ENCODE measurements at regions not wholly inside any gene's neighbourhood (a gene's known extent, or its start where the extent isn't known, plus 50 kb on each side); places are given as distances from the start of the nearest gene placed in this dataset.

DNA sequence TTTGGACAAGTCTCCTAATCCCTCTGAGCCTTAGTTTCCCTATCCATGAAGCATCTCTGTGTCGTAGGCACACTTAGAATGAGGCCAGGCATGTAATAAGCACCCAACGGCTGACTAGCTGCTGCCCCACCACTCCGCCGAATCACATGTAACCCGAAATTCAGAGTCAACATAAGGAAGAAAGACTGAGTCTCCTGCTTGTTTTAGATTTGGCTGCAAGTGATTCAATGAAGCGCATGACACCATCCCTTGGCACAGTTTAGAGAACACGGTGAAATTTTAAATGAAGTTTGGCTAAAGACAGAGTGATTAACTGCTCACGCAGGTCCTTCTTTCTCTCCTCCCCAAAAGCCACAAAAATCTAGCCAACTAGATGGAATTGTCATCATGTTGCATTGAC is 279.2 kb downstream of the TLE3 start:
- no peak for DNase-seq (ENCODE audit: low spot score)

DNA sequence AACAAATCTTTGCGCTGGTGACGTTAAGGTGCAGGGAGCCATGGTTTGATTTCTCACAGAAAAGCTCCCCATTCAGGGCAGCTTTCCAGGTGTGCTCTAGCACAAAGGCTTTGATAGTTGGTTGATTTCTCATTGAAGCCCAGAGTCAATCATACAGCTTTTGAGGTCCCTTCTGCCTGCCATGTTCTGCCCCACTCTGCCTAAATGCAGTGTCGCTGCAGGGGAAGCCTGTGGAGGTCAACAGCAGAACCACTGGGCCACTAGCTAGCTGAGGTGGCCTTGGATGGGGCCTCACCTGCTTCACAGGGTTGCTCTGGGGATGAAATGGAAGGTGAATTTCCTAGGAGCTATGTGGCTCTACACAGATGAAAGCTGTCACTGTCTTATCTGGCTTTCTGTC is 278.3 kb downstream of the TLE3 start:
- DNase-seq (ENCODE audit: low spot score): no peak

DNA sequence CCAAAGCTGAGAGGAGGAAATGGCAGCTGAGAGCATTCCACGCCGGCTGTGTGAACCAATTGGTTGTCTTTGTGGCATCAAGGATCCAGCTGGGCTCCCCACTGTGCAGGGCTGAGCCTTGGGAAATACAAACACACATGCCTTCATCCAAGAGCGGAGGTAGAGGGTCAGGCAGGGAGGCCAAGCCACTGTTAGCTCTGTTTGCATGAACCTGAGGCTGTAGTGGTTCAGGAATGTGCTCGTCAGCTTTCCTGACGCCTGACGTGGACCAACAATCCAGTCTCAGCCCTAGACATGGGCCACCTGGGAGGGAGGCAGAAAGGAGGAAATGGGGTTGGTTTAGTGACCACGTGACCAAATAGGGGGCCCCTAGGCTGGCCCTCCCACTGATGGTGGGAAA is 276.9 kb downstream of the TLE3 start:
- DNase-seq (ENCODE audit: low spot score): no peak

GRCh38 chr15:69823223-69823907 is 274.4 kb downstream of the TLE3 start:
- no peak for DNase-seq (ENCODE audit: low spot score)

GRCh38 chr15:69824075-69824876 is 273.4 kb downstream of the TLE3 start:
- no peak for DNase-seq (ENCODE audit: low spot score)

DNA sequence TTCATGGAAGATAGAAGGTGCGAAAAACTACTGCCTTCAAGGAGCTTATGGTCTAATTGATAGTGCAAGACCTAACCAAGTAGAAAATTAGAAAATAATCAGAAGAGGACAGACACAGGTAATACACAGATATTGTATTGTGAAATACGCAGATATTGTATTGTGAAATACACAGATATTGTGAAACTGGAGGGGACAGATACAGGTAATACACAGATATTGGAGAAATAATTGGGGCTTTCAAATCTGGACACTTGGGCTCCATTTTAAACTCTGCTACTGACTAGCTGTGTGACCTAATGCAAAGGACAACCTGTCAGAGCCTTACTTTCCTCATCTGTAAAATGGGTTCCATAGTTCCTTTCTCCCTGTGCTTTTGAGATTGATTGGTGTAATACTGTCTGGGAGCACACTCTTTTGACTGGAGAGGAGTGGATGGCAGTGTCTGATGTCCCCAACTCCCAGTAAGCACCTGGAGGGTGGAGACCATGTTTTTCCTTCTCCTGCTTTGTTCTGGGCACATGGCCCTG is 272.8 kb downstream of the TLE3 start:
- DNase-seq (ENCODE audit: low spot score): no peak

DNA sequence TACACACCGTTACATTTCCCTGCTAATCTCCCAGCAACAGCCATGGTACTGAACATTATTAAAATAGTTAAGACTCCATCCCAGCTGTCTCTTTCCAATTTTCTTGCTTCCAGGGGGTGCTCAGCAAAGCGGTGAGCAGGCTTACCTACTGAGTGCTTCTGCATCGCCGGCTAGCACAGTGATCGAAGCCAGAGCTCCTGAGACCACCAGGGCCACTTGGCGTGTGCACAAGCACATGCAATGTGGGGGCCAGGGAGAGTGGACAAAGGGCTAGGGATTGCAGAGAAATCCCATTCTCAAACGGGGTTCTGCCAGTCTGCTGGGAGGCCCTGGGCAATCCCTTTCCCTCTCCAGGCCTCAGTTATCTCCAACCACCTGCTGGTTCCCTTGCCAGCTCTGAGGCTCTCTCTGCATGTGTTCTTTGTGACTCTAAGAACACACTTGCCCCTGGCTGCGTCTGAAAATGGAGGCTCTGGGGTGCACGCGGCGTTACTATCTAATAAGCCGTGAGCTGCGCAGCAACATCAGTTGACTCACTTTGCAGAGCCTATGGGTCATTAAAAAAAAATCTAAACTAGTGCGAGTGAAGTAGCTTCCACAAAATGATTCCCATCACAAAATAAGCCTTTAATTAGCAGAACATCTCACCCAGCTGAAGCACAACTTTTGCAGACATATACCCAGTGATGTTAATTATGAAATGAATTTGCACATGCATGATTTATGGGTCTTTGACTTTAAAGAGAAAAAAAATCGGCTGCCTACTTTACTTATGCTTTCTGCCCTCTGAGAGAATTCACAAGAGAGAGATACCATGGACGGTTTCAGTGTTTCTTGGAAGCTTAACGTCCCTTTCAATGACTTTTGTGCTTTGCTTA is 271.5 kb downstream of the TLE3 start:
- DNase-seq (ENCODE audit: low spot score): no peak

- no peak for DNase-seq (ENCODE audit: low spot score)
These were observed 270.9 kb downstream of the TLE3 start for GRCh38 chr15:69826819-69827175.

GRCh38 chr15:69827751-69828150 is 270.0 kb downstream of the TLE3 start:
- no peak for DNase-seq (ENCODE audit: low spot score)

- no peak for DNase-seq (ENCODE audit: low spot score)
These were observed 269.4 kb downstream of the TLE3 start for GRCh38 chr15:69828181-69828828.

GRCh38 chr15:69829974-69830373 is 267.7 kb downstream of the TLE3 start:
- no peak for DNase-seq (ENCODE audit: low spot score)

- DNase-seq (ENCODE audit: low spot score): no peak
These were observed 267.3 kb downstream of the TLE3 start for GRCh38 chr15:69830430-69830829.

DNA sequence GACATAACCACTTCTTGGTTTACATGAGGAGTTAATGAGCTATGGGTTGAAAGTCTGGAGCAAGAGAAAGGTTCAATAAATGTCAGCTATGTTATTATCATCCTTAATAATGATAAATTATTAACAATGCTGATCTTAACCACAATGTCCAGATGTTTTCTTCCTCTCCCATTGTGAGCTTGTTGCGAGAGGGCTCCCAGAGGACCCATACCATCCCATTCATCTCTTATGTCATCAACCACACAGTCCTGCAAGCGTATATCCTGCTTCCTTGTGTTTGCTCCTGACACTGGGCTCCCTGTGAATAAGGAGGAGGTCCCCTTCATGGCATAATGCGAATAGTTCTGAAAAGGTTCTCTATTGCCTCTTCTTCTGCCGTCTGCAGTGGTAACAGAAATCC is 266.8 kb downstream of the TLE3 start:
- DNase-seq (ENCODE audit: low spot score): no peak

DNA sequence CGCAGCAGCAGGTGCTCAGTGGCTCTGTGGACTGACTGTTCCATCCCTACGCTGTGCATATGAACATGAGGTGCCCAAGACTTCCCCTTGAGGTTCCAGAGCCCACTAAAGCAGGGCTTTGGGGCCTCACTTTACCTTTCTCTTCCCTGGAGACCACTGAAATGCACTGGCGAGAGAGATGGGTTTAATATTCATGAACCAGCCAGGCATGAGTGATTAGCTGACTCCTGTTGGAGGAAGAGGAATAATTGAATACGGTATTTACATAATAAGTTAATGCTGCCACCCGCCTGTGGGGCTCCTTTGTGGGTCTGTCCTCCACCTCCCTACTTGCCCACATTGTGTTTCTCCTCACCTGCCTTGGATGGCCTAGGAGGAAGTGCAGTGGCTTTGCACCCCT is 263.4 kb downstream of the TLE3 start:
- DNase-seq (ENCODE audit: low spot score): no peak

DNA sequence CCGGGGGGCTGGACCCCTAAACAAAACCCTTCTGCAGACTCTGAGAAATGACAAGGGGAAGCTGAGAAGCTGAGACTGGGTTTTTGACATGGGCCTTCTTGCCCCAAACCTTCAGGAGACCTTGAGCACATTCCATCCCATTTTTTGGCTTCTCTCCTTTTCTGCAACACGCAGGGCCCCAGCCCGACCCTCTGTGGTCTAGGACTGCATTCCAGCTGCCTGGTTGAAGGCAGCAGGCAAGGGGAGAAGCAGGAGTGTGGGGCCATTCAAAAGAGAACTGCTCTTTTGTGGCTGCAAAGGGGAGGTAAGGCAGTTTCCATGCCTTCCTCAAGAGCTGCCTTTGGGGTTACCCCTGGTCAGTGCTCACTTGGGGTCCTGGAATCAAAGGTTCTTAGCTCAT is 263.0 kb downstream of the TLE3 start:
- DNase-seq (ENCODE audit: low spot score): no peak

DNA sequence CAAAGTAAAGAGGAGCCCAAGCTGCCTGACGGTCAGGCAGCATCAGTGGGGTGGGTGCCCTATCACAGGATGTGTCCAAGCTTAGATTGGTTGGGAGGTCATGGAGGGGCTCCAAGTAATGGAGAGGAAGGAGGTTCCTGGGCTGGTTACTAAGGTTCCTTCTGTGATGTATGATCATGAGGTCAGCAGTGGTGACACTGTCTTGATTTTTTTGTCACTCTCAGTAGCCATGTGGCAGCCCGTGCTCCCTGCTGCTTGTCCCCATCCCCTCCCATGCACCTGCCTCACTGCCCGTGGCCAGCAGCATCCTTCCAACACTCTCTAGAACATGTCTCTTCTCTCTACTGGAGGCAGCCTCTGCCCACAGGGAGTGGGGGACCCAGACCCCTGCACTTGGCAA is 261.7 kb downstream of the TLE3 start:
- DNase-seq (ENCODE audit: low spot score): no peak

DNA sequence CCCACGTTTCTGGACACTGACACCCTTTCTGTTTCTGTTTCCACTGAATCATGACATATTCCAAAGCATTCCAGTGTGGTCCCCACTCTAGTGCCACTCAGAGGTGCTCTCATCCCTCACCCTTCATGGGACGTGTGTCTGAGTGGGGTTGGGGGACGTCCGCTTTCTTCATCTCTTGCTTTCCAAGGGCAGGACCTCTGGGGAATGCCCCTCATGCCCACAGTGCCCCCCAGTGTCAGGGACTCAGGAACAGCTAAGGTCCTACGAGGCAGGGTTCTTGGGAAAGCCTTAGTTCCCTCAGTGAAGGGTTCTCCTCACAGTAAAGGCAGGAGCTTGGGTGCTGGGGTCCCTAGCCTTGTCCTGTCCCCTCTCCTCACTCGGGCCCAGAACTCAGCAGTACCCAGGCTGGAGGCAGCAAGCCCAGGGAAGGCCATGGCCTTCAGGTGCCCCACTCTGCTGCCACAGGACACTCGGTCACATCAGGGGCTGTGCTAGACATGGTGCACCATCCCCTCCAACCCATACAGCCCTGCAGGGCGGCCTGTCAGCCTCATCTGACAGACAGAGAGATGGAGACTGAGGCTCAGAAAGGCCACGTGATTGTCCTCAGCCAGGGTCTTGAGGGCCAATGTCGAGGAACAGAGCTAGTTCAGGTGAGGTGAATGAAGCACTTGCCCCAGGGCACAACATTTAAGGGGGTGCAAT is 261.0 kb downstream of the TLE3 start:
- DNase-seq (ENCODE audit: low spot score): no peak

DNA sequence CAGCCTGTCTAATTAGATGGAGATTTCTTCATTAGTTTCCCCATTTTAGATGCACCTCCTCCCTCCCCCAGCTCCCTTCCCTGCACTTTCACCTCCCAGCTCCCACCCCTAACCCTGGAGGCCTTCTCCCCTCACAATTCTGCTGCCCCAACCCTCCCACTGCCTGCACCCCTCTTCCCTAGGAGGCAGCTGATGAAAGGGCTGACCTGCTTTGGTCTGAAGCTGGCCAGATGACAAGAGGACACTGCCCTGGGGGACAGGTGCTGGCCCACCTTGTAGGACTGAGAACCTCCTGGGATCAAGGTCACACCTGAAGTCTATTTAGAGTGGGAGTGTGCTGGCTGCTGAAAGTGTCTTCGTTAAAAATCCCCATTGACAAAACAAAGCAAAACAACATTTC is 259.4 kb downstream of the TLE3 start:
- DNase-seq (ENCODE audit: low spot score): no peak

DNA sequence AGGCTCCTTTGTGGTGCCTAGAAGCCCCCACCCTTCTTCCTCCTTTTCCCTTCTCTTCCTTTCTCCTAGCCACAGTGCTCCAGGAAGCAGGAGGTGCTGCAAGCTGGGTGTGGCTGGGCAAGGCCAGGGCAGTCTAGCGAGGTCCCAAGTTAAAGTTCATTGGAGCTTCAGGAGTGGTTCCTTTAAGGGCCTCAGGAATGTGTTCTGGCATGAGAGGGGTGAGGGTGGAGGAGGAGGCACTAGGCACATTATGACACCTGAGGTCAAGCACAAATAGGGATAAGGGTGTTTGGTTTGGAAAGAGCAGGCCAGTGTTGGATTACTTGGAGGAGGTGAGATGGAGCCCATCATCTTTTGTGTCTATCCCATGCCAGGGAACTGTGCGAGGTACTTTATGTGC is 258.7 kb downstream of the TLE3 start:
- DNase-seq (ENCODE audit: low spot score): no peak

- DNase-seq (ENCODE audit: low spot score): no peak
These were observed 256.4 kb downstream of the TLE3 start for GRCh38 chr15:69841113-69841828.

DNA sequence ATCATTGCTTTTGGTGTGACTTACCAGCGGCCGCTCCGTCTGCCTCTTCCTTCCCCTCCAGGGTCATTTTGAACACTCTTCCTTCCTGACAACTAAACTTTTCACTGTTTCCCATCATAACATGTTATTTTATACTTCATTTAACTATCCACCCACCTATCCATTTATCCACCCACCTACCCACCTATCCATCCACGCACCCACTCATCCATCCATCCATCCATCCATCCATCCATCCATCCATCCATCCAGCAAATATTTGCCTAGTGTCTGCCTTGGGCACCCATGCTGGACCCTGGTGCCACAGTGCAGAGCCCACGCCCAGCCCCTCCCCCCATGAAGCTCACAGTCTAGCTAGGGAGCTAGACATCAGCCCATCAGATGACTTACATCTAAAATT is 254.9 kb downstream of the TLE3 start:
- no peak for DNase-seq (ENCODE audit: low spot score)
